ENCODE measurements at regions not wholly inside any gene's neighbourhood (a gene's known extent, or its start where the extent isn't known, plus 50 kb on each side); places are given as distances from the start of the nearest gene placed in this dataset.

GRCh38 chr14:97349463-97349862, 552.3 kb downstream of the VRK1 start:
- no peak for TF ChIP-seq CTCF (conservative IDR thresholded peaks at IDR 0.05)
- TF ChIP-seq ZFX (IDR thresholded peaks at IDR 0.05), result no peak
